BJ (cell line): ENCODE measurements at regions not wholly inside any gene's neighbourhood (a gene's known extent, or its start where the extent isn't known, plus 50 kb on each side); places are given as distances from the start of the nearest gene placed in this dataset.

Experiments
- CTCF ChIA-PET: fragments of 350-600 bp; formaldehyde crosslinking; extraction: SDS; loops from one replicate; lab custom pipeline; 2021; ENCODE audit warnings: antibody characterized with exemption, inconsistent platforms; lab: Yijun Ruan, JAX
- POLR2A ChIA-PET: fragments of 300-600 bp; sonication (Branson Sonifier 250); formaldehyde crosslinking; extraction: SDS; loops from one replicate; lab custom pipeline; 2021; ENCODE audit warnings: antibody characterized with exemption; lab: Charles Lee
- DNase-seq: peaks from one replicate; pipeline ENCODE4 v3.0.0-alpha.2; 2011; ENCODE audit warnings: low read depth
- H3K27me3 ChIP-seq: 2 replicates; pipeline ENCODE4 v1.6.0; 2011; ENCODE audit warnings: low read length; ENCODE audit not compliant: control insufficient read depth, insufficient read depth
- H3K36me3 ChIP-seq: 2 replicates; pipeline ENCODE4 v1.5.1; 2011; ENCODE audit warnings: low read length; ENCODE audit not compliant: control insufficient read depth, insufficient read depth
- H3K4me3 ChIP-seq: 2 replicates; pipeline ENCODE4 v1.5.1; 2011; ENCODE audit warnings: low read depth, mild to moderate bottlenecking, control low read depth, low read length
- TF ChIP-seq, protein P1 (sequence below): IDR thresholded peaks from 2 replicates; pipeline ENCODE4 v1.5.1; 2011; ENCODE audit warnings: low read depth, mild to moderate bottlenecking, control low read depth, inconsistent platforms, low read length, moderate library complexity; ENCODE audit not compliant: insufficient read depth

DNA sequence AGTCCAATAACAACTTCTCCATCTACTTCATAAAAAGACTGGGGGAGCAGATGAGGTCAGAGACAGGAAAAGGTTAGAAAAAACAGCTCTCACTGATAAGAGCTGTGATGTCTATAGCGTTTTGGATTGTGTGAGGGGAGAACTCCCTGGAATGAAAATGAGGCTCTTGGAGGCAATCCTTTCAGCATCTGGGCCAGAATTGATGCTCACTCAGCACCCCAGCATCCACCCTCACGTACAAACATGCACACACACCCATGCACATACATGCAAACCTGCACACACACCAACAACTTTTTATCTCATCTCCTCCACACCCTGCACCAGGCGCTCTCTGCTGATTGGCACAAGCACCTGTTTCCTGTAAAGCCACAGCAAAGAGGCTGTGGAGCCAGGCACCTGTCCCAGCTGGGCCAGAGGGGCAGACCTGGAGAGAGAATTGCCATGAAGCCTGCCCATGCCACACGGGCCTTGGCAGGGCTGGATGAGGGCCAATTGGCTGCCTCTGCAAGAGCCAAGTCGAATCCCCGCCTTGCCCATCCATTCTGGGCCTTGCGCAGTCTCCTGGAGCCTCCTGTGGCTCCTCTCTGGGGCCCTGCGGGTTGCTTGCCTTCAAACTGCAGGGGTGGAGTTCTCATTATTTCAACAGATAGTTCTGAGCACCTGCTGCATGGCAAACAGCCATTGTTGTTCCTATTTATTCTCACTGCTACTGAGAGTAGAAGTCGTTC is 53.1 kb downstream of the SYNE3 start:
- Histone ChIP-seq H3K4me3 (no peak overlapping the region), H3K36me3 (peaks cover 8% of the 10 kb centered on the region), H3K27me3 (no peaks in the 10 kb centered on the region)
- CTCF ChIA-PET: interaction anchor here (1.6 to 6.3 kb wide), 3 partner anchors 11 to 64 kb away, joined by 3 to 28 read pairs (median 8); no protein-coding TSS in a partner anchor
- no peak for DNase-seq
- POLR2A ChIA-PET: no interaction called here
- TF ChIP-seq, protein P1, sequence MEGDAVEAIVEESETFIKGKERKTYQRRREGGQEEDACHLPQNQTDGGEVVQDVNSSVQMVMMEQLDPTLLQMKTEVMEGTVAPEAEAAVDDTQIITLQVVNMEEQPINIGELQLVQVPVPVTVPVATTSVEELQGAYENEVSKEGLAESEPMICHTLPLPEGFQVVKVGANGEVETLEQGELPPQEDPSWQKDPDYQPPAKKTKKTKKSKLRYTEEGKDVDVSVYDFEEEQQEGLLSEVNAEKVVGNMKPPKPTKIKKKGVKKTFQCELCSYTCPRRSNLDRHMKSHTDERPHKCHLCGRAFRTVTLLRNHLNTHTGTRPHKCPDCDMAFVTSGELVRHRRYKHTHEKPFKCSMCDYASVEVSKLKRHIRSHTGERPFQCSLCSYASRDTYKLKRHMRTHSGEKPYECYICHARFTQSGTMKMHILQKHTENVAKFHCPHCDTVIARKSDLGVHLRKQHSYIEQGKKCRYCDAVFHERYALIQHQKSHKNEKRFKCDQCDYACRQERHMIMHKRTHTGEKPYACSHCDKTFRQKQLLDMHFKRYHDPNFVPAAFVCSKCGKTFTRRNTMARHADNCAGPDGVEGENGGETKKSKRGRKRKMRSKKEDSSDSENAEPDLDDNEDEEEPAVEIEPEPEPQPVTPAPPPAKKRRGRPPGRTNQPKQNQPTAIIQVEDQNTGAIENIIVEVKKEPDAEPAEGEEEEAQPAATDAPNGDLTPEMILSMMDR: no peak

GRCh38 chr14:95462491-95462890 is 54.0 kb downstream of the SYNE3 start:
- ChIA-PET POLR2A (no interaction called here), CTCF (interaction anchor here (0.7 to 6.3 kb wide), 4 partner anchors 10 to 65 kb away, joined by 3 to 28 read pairs (median 8); no protein-coding TSS in a partner anchor)
- Histone ChIP-seq H3K4me3 (no peak overlapping the region), H3K36me3 (peaks cover 7% of the 10 kb centered on the region), H3K27me3 (no peaks in the 10 kb centered on the region)
- DNase-seq: no peak
- TF ChIP-seq, protein P1: no peak

GRCh38 chr14:95460647-95461478 is 55.6 kb downstream of the SYNE3 start:
- Histone ChIP-seq H3K27me3 (no peaks in the 10 kb centered on the region), H3K4me3 (no peak overlapping the region), H3K36me3 (peaks cover 7% of the 10 kb centered on the region)
- TF ChIP-seq, protein P1: no peak
- POLR2A ChIA-PET: no interaction called here
- CTCF ChIA-PET: interaction anchor here (0.7 to 6.3 kb wide), 5 partner anchors 16 to 73 kb away, joined by 3 to 28 read pairs (median 4); no protein-coding TSS in a partner anchor
- no peak for DNase-seq

DNA sequence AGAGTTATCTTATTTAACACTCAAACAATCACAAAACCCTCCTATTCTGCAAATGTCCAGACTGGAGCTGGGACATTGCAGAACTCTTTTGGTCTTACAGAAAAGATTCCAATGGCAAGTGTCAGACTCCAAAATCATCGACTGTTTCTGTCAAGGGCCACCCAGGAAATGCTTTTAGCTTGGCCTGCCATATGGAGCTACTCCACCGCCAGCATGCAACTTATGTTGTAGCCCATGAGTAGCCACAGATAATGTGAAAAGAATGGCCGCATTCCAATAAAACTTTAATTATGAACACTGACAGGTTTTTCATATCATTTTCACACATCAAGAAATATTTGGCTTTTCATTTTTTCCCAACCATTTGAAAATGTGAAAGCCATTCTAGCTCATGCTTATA is 57.5 kb downstream of the SYNE3 start:
- POLR2A ChIA-PET: no interaction called here
- Histone ChIP-seq H3K36me3 (no peaks in the 10 kb centered on the region), H3K27me3 (no peaks in the 10 kb centered on the region), H3K4me3 (no peak overlapping the region)
- TF ChIP-seq, protein P1: no peak
- CTCF ChIA-PET: interaction anchor here (0.7 to 6.3 kb wide), 8 partner anchors 8 to 72 kb away, joined by 3 to 28 read pairs (median 4); no protein-coding TSS in a partner anchor
- no peak for DNase-seq

- TF ChIP-seq, protein P1: no peak
- H3K36me3 ChIP-seq: no peaks in the 10 kb centered on the region
- no peak for DNase-seq
- CTCF ChIA-PET: interaction anchor here (0.7 to 6.3 kb wide), 7 partner anchors 9 to 73 kb away, joined by 3 to 28 read pairs (median 5); no protein-coding TSS in a partner anchor
- POLR2A ChIA-PET: no interaction called here
- H3K4me3 ChIP-seq: no peak overlapping the region
- no peaks in the 10 kb centered on the region for H3K27me3 ChIP-seq
Measured at GRCh38 chr14:95458459-95458858, 58.0 kb downstream of the SYNE3 start.
